Smooth muscle cell (in vitro differentiated cells): ENCODE measurements at regions not wholly inside any gene's neighbourhood (a gene's known extent, or its start where the extent isn't known, plus 50 kb on each side); places are given as distances from the start of the nearest gene placed in this dataset.

Source experiments
- DNase-seq: peaks from one replicate; lab custom pipeline; 2025; ENCODE audit not compliant: unreplicated experiment; lab: John Stamatoyannopoulos, UW
- H2AFZ ChIP-seq: fragments of 200-600 bp; sonication (generic); 2 replicates; pipeline ENCODE4 v1.6.0; 2016; ENCODE audit warnings: antibody characterized with exemption, low read depth, mild to moderate bottlenecking
- H3F3A ChIP-seq: fragments of 200-600 bp; sonication (generic); 2 replicates; pipeline ENCODE4 v1.6.0; 2017; ENCODE audit warnings: antibody characterized with exemption, low read depth
- H3K27ac ChIP-seq: fragments of 200-600 bp; sonication (generic); 2 replicates; pipeline ENCODE4 v1.5.1; 2016; ENCODE audit warnings: low read depth, mild to moderate bottlenecking
- H3K27me3 ChIP-seq: fragments of 200-600 bp; sonication (generic); 2 replicates; pipeline ENCODE4 v1.6.1; 2016; ENCODE audit warnings: low read depth, mild to moderate bottlenecking
- H3K36me3 ChIP-seq: fragments of 200-600 bp; sonication (generic); 2 replicates; pipeline ENCODE4 v1.5.1; 2016; ENCODE audit warnings: low read depth
- H3K4me1 ChIP-seq: fragments of 200-600 bp; sonication (generic); 2 replicates; pipeline ENCODE4 v1.5.1; 2016; ENCODE audit warnings: low read depth
- H3K4me2 ChIP-seq: fragments of 200-600 bp; sonication (generic); 2 replicates; pipeline ENCODE4 v1.6.0; 2016; ENCODE audit warnings: mild to moderate bottlenecking
- H3K4me3 ChIP-seq: fragments of 200-600 bp; sonication (generic); 2 replicates; pipeline ENCODE4 v1.5.1; 2016; ENCODE audit warnings: mild to moderate bottlenecking
- H3K79me2 ChIP-seq: fragments of 200-600 bp; sonication (generic); 2 replicates; pipeline ENCODE4 v1.6.0; 2016; ENCODE audit warnings: low read depth, mild to moderate bottlenecking
- H3K9ac ChIP-seq: fragments of 200-600 bp; sonication (generic); 2 replicates; pipeline ENCODE4 v1.6.0; 2016; ENCODE audit warnings: low read depth
- H3K9me3 ChIP-seq: fragments of 200-600 bp; sonication (generic); replicated peaks from 2 replicates; pipeline ENCODE4 v1.5.1; 2016; ENCODE audit warnings: low read depth
- H4K20me1 ChIP-seq: fragments of 200-600 bp; sonication (generic); 2 replicates; pipeline ENCODE4 v1.6.0; 2016; ENCODE audit warnings: low read depth
- WGBS: methylation state at CpG from one replicate; pipeline ENCODE4 v1.1.7; 2016; ENCODE audit warnings: low lambda C conversion rate; 5-methylcytosine and 5-hydroxymethylcytosine counted together
- TF ChIP-seq, protein P1 (sequence below): fragments of 200-600 bp; sonication (generic); IDR thresholded peaks from 2 replicates; pipeline ENCODE4 v1.5.1; 2017; ENCODE audit warnings: borderline replicate concordance, mild to moderate bottlenecking, antibody characterized with exemption; ENCODE audit not compliant: insufficient read depth, poor library complexity, severe bottlenecking

DNA sequence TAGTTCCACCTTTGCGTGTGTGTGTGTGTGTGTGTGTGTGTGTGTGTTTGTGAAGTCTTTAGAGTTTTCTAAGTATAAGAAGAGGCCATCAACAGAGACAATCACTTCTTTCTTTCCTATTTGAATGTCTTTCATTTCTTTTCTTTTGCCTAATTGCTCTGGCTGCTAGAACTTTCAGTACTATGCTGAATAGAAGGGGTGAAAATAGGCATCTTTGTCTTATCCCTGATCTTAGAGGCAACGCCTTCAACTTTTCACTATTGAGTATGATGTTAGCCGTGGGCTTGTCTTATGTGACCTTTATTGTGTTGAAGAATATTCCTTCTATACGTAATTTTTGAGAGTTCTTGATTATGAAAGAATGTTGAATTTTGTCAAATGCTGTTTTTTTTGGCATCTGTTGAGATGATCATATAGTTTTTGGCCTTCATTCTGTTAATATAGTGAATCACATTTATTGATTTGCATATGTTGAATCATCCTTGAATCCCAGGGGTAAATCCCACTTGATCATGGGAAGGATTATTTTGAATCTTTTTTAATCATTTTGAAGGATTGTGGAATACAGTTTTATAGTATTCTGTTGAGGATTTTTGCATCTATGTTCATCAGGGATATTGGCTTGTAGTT lies 134.8 kb upstream of the CD180 start:
- no peaks in the 10 kb centered on the region for H3K79me2 ChIP-seq
- H3K4me2 ChIP-seq = no peak overlapping the region
- H3K27me3 ChIP-seq = no peaks in the 10 kb centered on the region
- H2AFZ ChIP-seq = no peak overlapping the region
- WGBS = 80% methylated on average over 4 of the region's 4 CpGs
- H3K27ac ChIP-seq = no peak overlapping the region
- TF ChIP-seq, protein P1, sequence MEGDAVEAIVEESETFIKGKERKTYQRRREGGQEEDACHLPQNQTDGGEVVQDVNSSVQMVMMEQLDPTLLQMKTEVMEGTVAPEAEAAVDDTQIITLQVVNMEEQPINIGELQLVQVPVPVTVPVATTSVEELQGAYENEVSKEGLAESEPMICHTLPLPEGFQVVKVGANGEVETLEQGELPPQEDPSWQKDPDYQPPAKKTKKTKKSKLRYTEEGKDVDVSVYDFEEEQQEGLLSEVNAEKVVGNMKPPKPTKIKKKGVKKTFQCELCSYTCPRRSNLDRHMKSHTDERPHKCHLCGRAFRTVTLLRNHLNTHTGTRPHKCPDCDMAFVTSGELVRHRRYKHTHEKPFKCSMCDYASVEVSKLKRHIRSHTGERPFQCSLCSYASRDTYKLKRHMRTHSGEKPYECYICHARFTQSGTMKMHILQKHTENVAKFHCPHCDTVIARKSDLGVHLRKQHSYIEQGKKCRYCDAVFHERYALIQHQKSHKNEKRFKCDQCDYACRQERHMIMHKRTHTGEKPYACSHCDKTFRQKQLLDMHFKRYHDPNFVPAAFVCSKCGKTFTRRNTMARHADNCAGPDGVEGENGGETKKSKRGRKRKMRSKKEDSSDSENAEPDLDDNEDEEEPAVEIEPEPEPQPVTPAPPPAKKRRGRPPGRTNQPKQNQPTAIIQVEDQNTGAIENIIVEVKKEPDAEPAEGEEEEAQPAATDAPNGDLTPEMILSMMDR = no peak
- no peaks in the 10 kb centered on the region for H3K4me1 ChIP-seq
- no peaks in the 10 kb centered on the region for H3F3A ChIP-seq
- peaks cover 6% of the 10 kb centered on the region for H3K9me3 ChIP-seq
- no peak overlapping the region for H3K9ac ChIP-seq
- no peaks in the 10 kb centered on the region for H4K20me1 ChIP-seq
- H3K4me3 ChIP-seq = no peak overlapping the region
- DNase-seq = no peak
- H3K36me3 ChIP-seq = no peaks in the 10 kb centered on the region

DNA sequence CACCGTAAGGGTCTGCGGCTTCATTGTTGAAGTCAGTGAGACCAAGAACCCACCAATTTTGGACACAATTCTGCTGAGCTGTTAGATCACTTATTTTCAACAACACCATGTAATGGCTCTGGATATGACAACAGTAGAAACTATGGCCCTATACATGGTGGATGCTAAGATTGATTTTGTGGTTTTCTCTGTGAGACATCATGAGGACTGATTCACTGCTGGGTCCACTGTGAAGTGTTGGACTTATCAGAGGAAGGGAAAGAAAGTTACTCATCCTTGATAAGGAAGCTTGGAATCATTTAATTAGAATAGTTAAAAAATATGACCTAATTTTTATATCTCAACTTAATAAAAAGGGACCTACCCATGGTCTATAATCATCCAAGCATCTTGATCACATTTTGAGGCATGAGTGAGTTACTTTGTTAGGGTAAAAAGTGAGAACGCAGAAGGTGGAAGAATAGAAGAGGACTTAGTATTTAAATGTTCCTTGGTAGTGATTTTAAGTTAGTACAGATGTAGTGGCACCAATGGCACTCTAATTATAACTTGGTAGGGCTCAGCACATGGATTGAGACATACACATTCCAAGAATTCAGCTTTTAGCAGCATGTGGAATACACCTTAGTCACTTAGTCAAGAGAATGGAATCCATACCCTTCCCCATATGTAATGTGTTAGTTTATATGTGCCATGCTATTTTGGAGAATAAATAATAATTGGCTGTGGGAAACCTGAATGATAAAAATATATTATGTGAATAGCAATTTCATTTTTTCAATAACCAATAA lies 123.5 kb upstream of the CD180 start:
- Histone ChIP-seq H3K9ac (no peak overlapping the region), H3F3A (no peaks in the 10 kb centered on the region), H4K20me1 (no peaks in the 10 kb centered on the region), H3K36me3 (no peaks in the 10 kb centered on the region), H2AFZ (no peak overlapping the region), H3K9me3 (no peaks in the 10 kb centered on the region), H3K4me2 (no peak overlapping the region), H3K27ac (no peak overlapping the region), H3K79me2 (no peaks in the 10 kb centered on the region), H3K27me3 (no peaks in the 10 kb centered on the region), H3K4me3 (no peak overlapping the region), H3K4me1 (peaks cover 6% of the 10 kb centered on the region)
- TF ChIP-seq, protein P1 = no peak
- no peak for DNase-seq
- WGBS = 94% methylated on average over 3 of the region's 3 CpGs

DNA sequence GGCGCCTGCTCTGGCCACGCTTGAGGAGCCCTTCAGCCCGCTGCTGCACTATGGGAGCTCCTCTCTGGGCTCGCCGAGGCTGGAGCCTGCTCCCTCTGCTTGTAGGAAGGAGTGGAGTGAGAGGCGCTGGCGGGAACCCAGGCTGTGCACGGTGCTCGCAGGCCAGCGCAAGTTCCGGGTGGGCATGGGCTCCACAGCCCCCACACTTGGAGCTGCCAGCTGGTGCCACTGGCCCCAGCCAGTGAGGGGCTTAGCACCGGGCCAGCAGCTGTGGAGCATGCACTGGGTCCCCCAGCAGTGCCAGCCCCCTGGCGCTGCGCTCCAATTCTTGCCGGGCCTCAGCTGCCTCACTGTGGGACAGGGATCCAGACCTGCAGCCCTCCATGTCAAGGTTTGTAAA lies 122.1 kb upstream of the CD180 start:
- Histone ChIP-seq H3K27me3 (no peaks in the 10 kb centered on the region), H3K4me2 (no peak overlapping the region), H3K79me2 (no peaks in the 10 kb centered on the region), H2AFZ (no peak overlapping the region), H3F3A (no peaks in the 10 kb centered on the region), H4K20me1 (no peaks in the 10 kb centered on the region), H3K9ac (no peak overlapping the region), H3K9me3 (no peaks in the 10 kb centered on the region), H3K4me1 (peaks cover 10% of the 10 kb centered on the region), H3K36me3 (no peaks in the 10 kb centered on the region), H3K4me3 (no peak overlapping the region), H3K27ac (no peak overlapping the region)
- TF ChIP-seq, protein P1 = no peak
- no peak for DNase-seq
- WGBS = 97% methylated on average over 15 of the region's 15 CpGs
